CD4-positive, alpha-beta T cell (primary cell): ENCODE measurements at regions not wholly inside any gene's neighbourhood (a gene's known extent, or its start where the extent isn't known, plus 50 kb on each side); places are given as distances from the start of the nearest gene placed in this dataset.

Experiments
- ATAC-seq: fragments of 200-7000 bp; cut with Tn5 transposase; one replicate; pipeline ENCODE4 v1.10.0; 2022; ENCODE audit warnings: mild to moderate bottlenecking; ENCODE audit not compliant: poor library complexity
- CTCF ChIA-PET: fragments of 350-600 bp; sonication (Branson Sonifier 250); formaldehyde crosslinking; loops from one replicate; lab custom pipeline; 2021; ENCODE audit warnings: antibody characterized with exemption, inconsistent platforms; lab: Charles Lee
- POLR2A ChIA-PET: fragments of 350-600 bp; sonication (Branson Sonifier 250); formaldehyde crosslinking; loops from one replicate; lab custom pipeline; 2021; ENCODE audit warnings: antibody characterized with exemption, inconsistent platforms; lab: Charles Lee
- DNase-seq, 14 experiments: peaks; one replicate each; pipeline ENCODE4 v3.0.0-alpha.2; 2013 to 2020; ENCODE audit warnings: mixed read lengths in 2 of 14
- H3K27ac ChIP-seq, 2 donors: one replicate each; pipeline versions ENCODE4 v1.5.1 to v1.7.0; 2013; ENCODE audit warnings: low read length in 2 of 2, low read depth in 1 of 2, mild to moderate bottlenecking in 1 of 2
- H3K27me3 ChIP-seq, 2 experiments: 1 replicate in 1 of 2; 2 replicates in 1 of 2; pipeline versions ENCODE4 v1.6.1 to v1.7.0; 2013; ENCODE audit warnings: low read length in 2 of 2, control low read depth in 1 of 2, mild to moderate bottlenecking in 1 of 2, moderate library complexity in 1 of 2; ENCODE audit not compliant: insufficient read depth in 2 of 2, control insufficient read depth in 1 of 2
- H3K36me3 ChIP-seq: one replicate; pipeline ENCODE4 v1.6.1; 2013; ENCODE audit warnings: low read length, control low read depth; ENCODE audit not compliant: insufficient read depth
- H3K4me1 ChIP-seq: one replicate; pipeline ENCODE4 v1.6.1; 2013; ENCODE audit warnings: low read length, control low read depth; ENCODE audit not compliant: insufficient read depth
- H3K4me3 ChIP-seq: one replicate; pipeline ENCODE4 v1.5.1; 2013; ENCODE audit warnings: mild to moderate bottlenecking, low read length, moderate library complexity
- H3K9me3 ChIP-seq, 2 experiments: 1 replicate in 1 of 2; 2 replicates in 1 of 2; pipeline versions ENCODE4 v1.6.1 to v1.7.0; 2013; ENCODE audit warnings: low read length in 2 of 2, mild to moderate bottlenecking in 2 of 2, control low read depth in 1 of 2, moderate library complexity in 1 of 2; ENCODE audit not compliant: control insufficient read depth in 1 of 2, insufficient read depth in 1 of 2
- H3K27ac Mint-ChIP-seq: one replicate; pipeline ENCODE4 v1.8.0; 2020; ENCODE audit warnings: mixed read lengths
- H3K27me3 Mint-ChIP-seq: one replicate; pipeline ENCODE4 v1.8.0; 2021; ENCODE audit warnings: mixed read lengths
- H3K36me3 Mint-ChIP-seq: one replicate; pipeline ENCODE4 v1.8.0; 2021; ENCODE audit warnings: low read depth, mixed read lengths
- H3K4me1 Mint-ChIP-seq: one replicate; pipeline ENCODE4 v1.8.0; 2021; ENCODE audit warnings: low read depth, mixed read lengths
- H3K4me3 Mint-ChIP-seq: one replicate; pipeline ENCODE4 v1.8.0; 2020; ENCODE audit warnings: mild to moderate bottlenecking, mixed read lengths
- H3K9me3 Mint-ChIP-seq: one replicate; pipeline ENCODE4 v1.8.0; 2020; ENCODE audit warnings: mixed read lengths
- CTCF ChIP-seq: fragments of 200-600 bp; IDR thresholded peaks from one replicate; pipeline ENCODE4 v1.8.0; 2022; ENCODE audit warnings: antibody characterized with exemption, mild to moderate bottlenecking
- intact Hi-C, 2 experiments: fragments of 100-400 bp; cut with DNase I in 1 of 2; cut with micrococcal nuclease in 1 of 2; formaldehyde crosslinking; loops; one replicate each; pipeline versions ENCODE4 v1.15.1 to v1.9.0; 2023 to 2025; cut with DNase I, micrococcal nuclease

- peaks cover 13% of the 10 kb centered on the region for H3K27me3 Mint-ChIP-seq
- no peaks in the 10 kb centered on the region for H3K4me1 ChIP-seq
- no peak for DNase-seq
- no peaks in the 10 kb centered on the region for H3K36me3 ChIP-seq
- H3K4me3 ChIP-seq, result no peak overlapping the region
- ATAC-seq, result no peak
- H3K27ac Mint-ChIP-seq, result no peak overlapping the region
- H3K27ac ChIP-seq, result no peak overlapping the region
- no peaks in the 10 kb centered on the region for H3K9me3 Mint-ChIP-seq
- intact Hi-C loops, result no loop called here
- H3K9me3 ChIP-seq, result no peaks in the 10 kb centered on the region
- ChIA-PET POLR2A (no interaction called here), CTCF (no interaction called here)
- H3K36me3 Mint-ChIP-seq, result no peaks in the 10 kb centered on the region
- peaks cover 0 to 2% of the 10 kb centered on the region in 2 experiments for H3K27me3 ChIP-seq
- TF ChIP-seq CTCF, result no peak
- H3K4me1 Mint-ChIP-seq, result no peaks in the 10 kb centered on the region
- no peak overlapping the region for H3K4me3 Mint-ChIP-seq
These were observed 246.5 kb upstream of the TPM1 start for GRCh38 chr15:62795700-62796695.

GRCh38 chr15:62797171-62797570 lies 245.4 kb upstream of the TPM1 start:
- ChIA-PET POLR2A (no interaction called here), CTCF (no interaction called here)
- H3K36me3 Mint-ChIP-seq, result no peaks in the 10 kb centered on the region
- H3K9me3 ChIP-seq, result no peaks in the 10 kb centered on the region
- no peak for DNase-seq
- no peak overlapping the region for H3K27ac ChIP-seq
- H3K27me3 ChIP-seq, result peaks cover 0 to 2% of the 10 kb centered on the region in 2 experiments
- no peak overlapping the region for H3K27ac Mint-ChIP-seq
- no peak overlapping the region for H3K4me3 Mint-ChIP-seq
- H3K9me3 Mint-ChIP-seq, result no peaks in the 10 kb centered on the region
- ATAC-seq, result no peak
- H3K27me3 Mint-ChIP-seq, result peaks cover 13% of the 10 kb centered on the region
- H3K4me3 ChIP-seq, result no peak overlapping the region
- H3K4me1 Mint-ChIP-seq, result no peaks in the 10 kb centered on the region
- no peak for TF ChIP-seq CTCF
- intact Hi-C loops, result no loop called here
- H3K36me3 ChIP-seq, result no peaks in the 10 kb centered on the region
- H3K4me1 ChIP-seq, result no peaks in the 10 kb centered on the region

- ATAC-seq (no peak), DNase-seq (no peak)
- ChIA-PET POLR2A (no interaction called here), CTCF (no interaction called here)
- no peaks in the 10 kb centered on the region for H3K9me3 Mint-ChIP-seq
- Histone ChIP-seq H3K27me3 (peaks cover 0 to 2% of the 10 kb centered on the region in 2 experiments), H3K27ac (no peak overlapping the region), H3K4me1 (no peaks in the 10 kb centered on the region), H3K9me3 (no peaks in the 10 kb centered on the region), H3K4me3 (no peak overlapping the region), H3K36me3 (no peaks in the 10 kb centered on the region)
- no peaks in the 10 kb centered on the region for H3K4me1 Mint-ChIP-seq
- intact Hi-C loops, result no loop called here
- no peak overlapping the region for H3K4me3 Mint-ChIP-seq
- no peaks in the 10 kb centered on the region for H3K36me3 Mint-ChIP-seq
- peaks cover 7% of the 10 kb centered on the region for H3K27me3 Mint-ChIP-seq
- H3K27ac Mint-ChIP-seq, result no peak overlapping the region
- no peak for TF ChIP-seq CTCF
These were observed 244.0 kb upstream of the TPM1 start for GRCh38 chr15:62798536-62798935.
